ENCODE measurements at regions not wholly inside any gene's neighbourhood (a gene's known extent, or its start where the extent isn't known, plus 50 kb on each side); places are given as distances from the start of the nearest gene placed in this dataset.

- H3K36me3 ChIP-seq (ENCODE audit: control insufficient read depth in 2 of 3, insufficient read depth in 3 of 3, low read length in 3 of 3): no peaks in the 10 kb centered on the region
- DNase-seq: no peak
- no peak overlapping the region for H3K27ac ChIP-seq (ENCODE audit: low read depth in 2 of 2, low read length in 2 of 2)
- H3K9ac ChIP-seq (ENCODE audit: low read length in 3 of 3): no peak overlapping the region
- TF ChIP-seq, protein P1, sequence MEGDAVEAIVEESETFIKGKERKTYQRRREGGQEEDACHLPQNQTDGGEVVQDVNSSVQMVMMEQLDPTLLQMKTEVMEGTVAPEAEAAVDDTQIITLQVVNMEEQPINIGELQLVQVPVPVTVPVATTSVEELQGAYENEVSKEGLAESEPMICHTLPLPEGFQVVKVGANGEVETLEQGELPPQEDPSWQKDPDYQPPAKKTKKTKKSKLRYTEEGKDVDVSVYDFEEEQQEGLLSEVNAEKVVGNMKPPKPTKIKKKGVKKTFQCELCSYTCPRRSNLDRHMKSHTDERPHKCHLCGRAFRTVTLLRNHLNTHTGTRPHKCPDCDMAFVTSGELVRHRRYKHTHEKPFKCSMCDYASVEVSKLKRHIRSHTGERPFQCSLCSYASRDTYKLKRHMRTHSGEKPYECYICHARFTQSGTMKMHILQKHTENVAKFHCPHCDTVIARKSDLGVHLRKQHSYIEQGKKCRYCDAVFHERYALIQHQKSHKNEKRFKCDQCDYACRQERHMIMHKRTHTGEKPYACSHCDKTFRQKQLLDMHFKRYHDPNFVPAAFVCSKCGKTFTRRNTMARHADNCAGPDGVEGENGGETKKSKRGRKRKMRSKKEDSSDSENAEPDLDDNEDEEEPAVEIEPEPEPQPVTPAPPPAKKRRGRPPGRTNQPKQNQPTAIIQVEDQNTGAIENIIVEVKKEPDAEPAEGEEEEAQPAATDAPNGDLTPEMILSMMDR (IDR thresholded peaks at IDR 0.05; ENCODE audit: borderline replicate concordance, extremely low read depth, insufficient read depth): no peak
- no peaks in the 10 kb centered on the region for H3K27me3 ChIP-seq (ENCODE audit: control insufficient read depth, insufficient read depth, low read length)
- H3K4me1 ChIP-seq (ENCODE audit: control insufficient read depth in 2 of 3, insufficient read depth in 2 of 3, low read depth in 1 of 3, low read length in 3 of 3): no peaks in the 10 kb centered on the region
- FAIRE-seq: no peak
- H3K9me3 ChIP-seq (ENCODE audit: control insufficient read depth in 2 of 3, insufficient read depth in 1 of 3, low read length in 3 of 3): no peaks in the 10 kb centered on the region
- intact Hi-C loops (cut with DNase I): no loop called here
- H3K4me3 ChIP-seq (ENCODE audit: low read length in 3 of 3): no peak overlapping the region
Observed at GRCh38 chr13:39847336-39847735, 191.9 kb downstream of the COG6 start.

GRCh38 chr13:39855236-39855635, 199.8 kb downstream of the COG6 start:
- intact Hi-C loops (cut with DNase I): no loop called here

DNA sequence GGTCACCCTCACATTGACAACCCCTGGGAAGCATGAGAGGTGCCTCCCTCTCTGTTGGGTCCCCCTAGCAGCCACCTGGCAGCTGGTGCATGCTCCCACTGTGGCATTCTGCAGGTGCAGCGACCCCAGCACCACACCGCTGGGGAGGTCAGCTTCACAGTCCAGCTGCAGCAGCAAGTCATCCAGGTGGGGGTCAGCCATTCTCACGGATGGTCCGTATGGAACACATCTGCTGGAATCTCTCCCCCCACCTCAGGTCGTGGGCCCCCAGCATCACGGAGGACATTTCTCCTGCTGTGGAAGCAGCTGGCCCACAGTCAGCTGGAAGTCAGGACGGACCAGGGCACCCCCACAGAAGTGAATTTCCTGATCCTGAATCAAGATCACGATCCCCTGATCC, 201.3 kb downstream of the COG6 start:
- Histone ChIP-seq H3K27me3 (ENCODE audit: control insufficient read depth, insufficient read depth, low read length) (no peaks in the 10 kb centered on the region), H3K4me1 (ENCODE audit: control insufficient read depth in 2 of 3, insufficient read depth in 2 of 3, low read depth in 1 of 3, low read length in 3 of 3) (no peaks in the 10 kb centered on the region), H3K27ac (ENCODE audit: low read depth in 2 of 2, low read length in 2 of 2) (no peak overlapping the region), H3K9ac (ENCODE audit: low read length in 3 of 3) (no peak overlapping the region), H3K9me3 (ENCODE audit: control insufficient read depth in 2 of 3, insufficient read depth in 1 of 3, low read length in 3 of 3) (no peaks in the 10 kb centered on the region), H3K4me3 (ENCODE audit: low read length in 3 of 3) (no peak overlapping the region), H3K36me3 (ENCODE audit: control insufficient read depth in 2 of 3, insufficient read depth in 3 of 3, low read length in 3 of 3) (no peaks in the 10 kb centered on the region)
- TF ChIP-seq, protein P1 (IDR thresholded peaks at IDR 0.05; ENCODE audit: borderline replicate concordance, extremely low read depth, insufficient read depth): no peak
- no peak for DNase-seq
- intact Hi-C loops (cut with DNase I): no loop called here
- FAIRE-seq: no peak

More at GRCh38 chr13:39855236-39855635, 199.8 kb downstream of the COG6 start:
- H3K4me3 ChIP-seq (ENCODE audit: low read length in 3 of 3): no peak overlapping the region
- no peak overlapping the region for H3K27ac ChIP-seq (ENCODE audit: low read depth in 2 of 2, low read length in 2 of 2)
- H3K9me3 ChIP-seq (ENCODE audit: control insufficient read depth in 2 of 3, insufficient read depth in 1 of 3, low read length in 3 of 3): no peaks in the 10 kb centered on the region
- H3K4me1 ChIP-seq (ENCODE audit: control insufficient read depth in 2 of 3, insufficient read depth in 2 of 3, low read depth in 1 of 3, low read length in 3 of 3): no peaks in the 10 kb centered on the region
- FAIRE-seq (no peak), DNase-seq (no peak)
- H3K36me3 ChIP-seq (ENCODE audit: control insufficient read depth in 2 of 3, insufficient read depth in 3 of 3, low read length in 3 of 3): no peaks in the 10 kb centered on the region
- no peaks in the 10 kb centered on the region for H3K27me3 ChIP-seq (ENCODE audit: control insufficient read depth, insufficient read depth, low read length)
- H3K9ac ChIP-seq (ENCODE audit: low read length in 3 of 3): no peak overlapping the region
- TF ChIP-seq, protein P1 (IDR thresholded peaks at IDR 0.05; ENCODE audit: borderline replicate concordance, extremely low read depth, insufficient read depth): no peak

- H3K9ac ChIP-seq (ENCODE audit: low read length in 3 of 3): no peak overlapping the region
- H3K4me3 ChIP-seq (ENCODE audit: low read length in 3 of 3): no peak overlapping the region
- no peak overlapping the region for H3K27ac ChIP-seq (ENCODE audit: low read depth in 2 of 2, low read length in 2 of 2)
- DNase-seq (no peak), FAIRE-seq (no peak)
- no peaks in the 10 kb centered on the region for H3K9me3 ChIP-seq (ENCODE audit: control insufficient read depth in 2 of 3, insufficient read depth in 1 of 3, low read length in 3 of 3)
- no peaks in the 10 kb centered on the region for H3K27me3 ChIP-seq (ENCODE audit: control insufficient read depth, insufficient read depth, low read length)
- H3K36me3 ChIP-seq (ENCODE audit: control insufficient read depth in 2 of 3, insufficient read depth in 3 of 3, low read length in 3 of 3): no peaks in the 10 kb centered on the region
- intact Hi-C loops (cut with DNase I): no loop called here
- H3K4me1 ChIP-seq (ENCODE audit: control insufficient read depth in 2 of 3, insufficient read depth in 2 of 3, low read depth in 1 of 3, low read length in 3 of 3): no peaks in the 10 kb centered on the region
- TF ChIP-seq, protein P1 (IDR thresholded peaks at IDR 0.05; ENCODE audit: borderline replicate concordance, extremely low read depth, insufficient read depth): no peak
Observed at GRCh38 chr13:39858794-39859193, 203.3 kb downstream of the COG6 start.
